NCI-H226 (cell line): ENCODE measurements at regions not wholly inside any gene's neighbourhood (a gene's known extent, or its start where the extent isn't known, plus 50 kb on each side); places are given as distances from the start of the nearest gene placed in this dataset.
"Not testable (repeated sequence)": the region's sequence is repeated elsewhere in the genome, so short reads cannot be mapped to it uniquely, and the experiment has no call there.

Experiments
- DNase-seq: peaks from one replicate; pipeline ENCODE4 v3.0.0-alpha.2; 2015

DNA sequence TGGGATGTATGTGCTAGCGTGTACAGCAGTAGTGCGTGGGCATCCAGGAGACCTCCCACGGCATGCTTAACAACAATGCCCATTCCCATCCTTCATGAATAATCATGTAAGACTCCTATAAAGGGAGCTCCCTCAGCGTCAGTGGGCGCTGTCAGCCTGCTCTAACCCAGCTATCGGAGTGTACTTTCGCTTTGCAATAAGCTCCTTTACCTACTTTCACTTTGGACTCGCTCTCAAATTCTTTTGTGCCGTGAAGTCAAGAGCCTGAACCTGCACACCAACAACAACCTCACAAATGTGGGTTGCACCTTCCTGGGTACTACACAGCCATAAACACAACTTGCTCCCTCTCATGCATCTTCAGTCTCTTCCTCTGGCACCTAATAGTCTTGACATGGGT lies 114.8 kb upstream of the PAXBP1 start:
- DNase-seq, result no peak

DNA sequence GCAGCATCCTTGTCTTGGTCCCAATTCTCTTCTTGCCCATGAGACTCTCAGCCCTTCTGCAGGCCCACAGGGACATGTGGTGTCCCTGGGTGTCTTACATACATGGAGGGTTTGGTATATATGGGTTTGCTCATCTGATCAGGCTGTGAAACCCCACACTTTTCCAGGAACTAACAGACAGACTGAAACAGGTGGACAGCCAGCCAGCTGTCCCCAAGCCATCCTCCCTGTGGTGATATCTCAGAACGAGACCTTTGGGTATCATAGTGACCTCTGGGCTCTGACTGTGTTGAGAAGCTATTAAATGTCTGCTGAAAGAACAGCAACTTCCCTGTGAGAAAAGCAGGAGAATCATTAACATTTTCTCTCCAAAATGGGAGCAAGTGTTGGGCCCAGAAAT lies 115.5 kb upstream of the PAXBP1 start:
- no peak for DNase-seq

DNA sequence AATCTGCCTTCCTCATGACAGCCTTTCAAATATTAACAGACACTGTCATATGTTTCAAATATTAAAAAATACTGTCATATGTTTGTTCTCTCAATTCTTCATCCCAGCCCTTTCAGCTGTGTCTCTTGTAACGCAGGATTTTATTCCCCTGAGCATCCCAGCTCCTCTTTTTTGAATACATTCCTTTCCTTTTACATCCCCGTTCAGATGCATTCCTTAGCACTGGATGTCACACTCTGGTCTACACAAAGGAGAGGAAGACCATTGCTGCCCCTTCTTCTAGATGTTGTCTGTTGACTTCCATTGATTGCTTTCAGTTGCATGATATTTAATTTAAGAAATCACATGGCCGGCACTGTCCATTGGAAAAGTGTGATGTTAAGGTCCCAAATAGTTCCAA lies 117.4 kb upstream of the PAXBP1 start:
- no peak for DNase-seq

DNA sequence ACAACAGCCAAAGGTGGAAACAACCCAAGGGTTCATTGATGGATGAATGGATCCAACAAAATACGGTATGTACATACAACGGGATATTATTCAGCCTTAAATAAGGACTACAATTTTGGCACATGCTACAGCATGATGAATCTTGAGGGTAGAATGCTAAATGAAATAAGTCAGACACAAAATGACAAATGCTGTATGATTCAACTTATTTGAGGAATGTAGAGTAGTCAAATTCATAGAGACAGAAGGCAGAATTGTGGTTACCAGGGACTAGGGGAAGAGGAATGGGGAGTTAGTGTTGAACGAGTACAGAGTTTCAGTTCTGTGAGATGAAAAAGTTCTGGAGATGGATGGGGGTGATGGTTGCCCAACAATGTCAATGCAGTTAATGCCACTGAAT lies 118.0 kb upstream of the PAXBP1 start:
- DNase-seq, result no peak

DNA sequence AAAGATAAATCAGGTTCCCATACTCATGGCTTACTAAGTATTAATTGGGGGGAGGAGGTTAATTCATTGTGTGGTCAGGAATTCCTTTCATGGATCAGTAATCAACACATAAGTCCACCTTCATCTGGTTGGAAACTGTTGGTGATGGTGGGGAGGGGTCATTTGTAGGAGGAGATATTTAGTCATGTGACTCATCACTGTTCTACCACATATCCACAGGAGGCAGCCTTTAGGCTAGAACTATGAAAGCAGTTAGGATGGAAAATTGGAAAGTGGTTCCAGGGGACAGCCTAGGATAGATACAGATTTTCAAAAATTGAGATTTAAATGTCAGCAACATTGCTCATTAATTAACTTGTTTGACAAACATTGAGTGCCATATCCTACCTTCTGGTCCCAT lies 122.8 kb upstream of the PAXBP1 start:
- DNase-seq, result no peak

DNA sequence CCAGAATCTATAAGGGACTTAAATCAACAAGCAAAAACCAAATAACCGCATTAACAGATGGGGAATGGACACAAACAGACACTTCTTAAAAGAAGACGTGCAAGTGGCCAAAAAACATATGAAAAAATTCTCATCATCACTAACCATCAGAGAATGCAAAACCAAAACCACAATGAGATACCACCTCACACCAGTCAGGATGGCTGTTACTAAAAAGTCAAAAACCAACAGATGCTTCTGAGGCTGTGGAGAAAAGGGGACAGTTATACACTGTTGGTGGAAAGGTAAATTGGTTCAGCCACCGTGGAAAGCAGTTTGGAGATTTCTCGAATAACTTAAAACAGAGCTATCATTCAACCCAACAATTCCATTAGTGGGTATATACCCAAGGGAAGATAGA lies 124.9 kb upstream of the OLIG2 start:
- DNase-seq, result no peak

DNA sequence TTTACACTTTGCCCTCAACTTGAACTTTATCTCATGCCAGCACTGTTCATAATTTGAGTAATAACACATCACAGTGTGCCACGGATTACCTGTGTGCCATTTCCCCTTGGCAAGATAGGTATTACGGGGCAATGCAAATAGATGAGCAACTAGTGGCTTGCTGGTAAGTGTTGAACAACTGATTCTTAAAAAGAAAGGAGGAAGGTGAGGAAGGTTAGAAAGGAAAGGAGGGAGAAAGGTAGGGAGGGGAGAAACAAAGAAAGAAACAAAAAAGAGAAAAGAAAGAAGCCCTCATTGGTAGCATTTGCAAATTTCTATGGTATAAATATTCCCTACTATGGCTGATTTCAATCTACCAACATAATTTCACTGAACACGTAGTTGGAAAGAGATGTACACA lies 118.2 kb upstream of the OLIG2 start:
- DNase-seq, result no peak

DNA sequence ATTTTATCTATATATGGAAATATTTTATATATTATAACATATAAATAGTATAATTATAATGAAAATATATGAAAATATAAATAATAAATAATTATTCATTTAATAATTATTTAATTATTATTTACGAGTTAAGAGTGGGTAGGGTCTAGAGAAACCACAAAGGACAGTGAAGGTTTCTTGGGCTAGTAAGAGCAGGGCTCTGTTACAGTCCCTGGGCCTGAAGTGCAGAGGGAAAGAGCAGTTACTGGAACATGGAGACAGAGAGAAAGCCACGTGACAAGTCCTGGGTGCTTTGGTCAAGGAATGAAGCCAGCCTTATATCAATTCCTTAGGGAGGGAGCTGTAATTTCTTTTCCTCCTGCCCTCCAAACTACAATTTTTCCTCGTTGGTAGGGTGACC lies 117.2 kb upstream of the OLIG2 start:
- DNase-seq, result no peak

DNA sequence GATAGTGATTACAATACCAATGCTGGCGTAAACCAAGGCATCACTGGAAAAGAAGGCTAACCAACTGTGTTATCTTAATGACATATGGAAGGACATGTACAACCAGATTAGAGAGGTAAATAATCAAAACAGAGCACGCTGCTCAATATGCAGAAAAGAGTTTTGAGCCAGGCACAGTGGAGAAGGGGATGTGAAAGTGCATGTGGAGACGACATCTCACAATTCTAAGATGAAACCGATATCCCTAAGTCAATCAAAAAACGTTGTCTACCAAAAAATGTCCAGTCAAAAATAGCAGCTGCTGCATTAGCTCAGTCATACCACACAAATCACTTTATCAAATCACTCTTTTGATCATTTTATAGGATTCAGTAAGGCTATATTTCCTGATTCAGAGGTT lies 116.3 kb upstream of the OLIG2 start:
- DNase-seq, result no peak

DNA sequence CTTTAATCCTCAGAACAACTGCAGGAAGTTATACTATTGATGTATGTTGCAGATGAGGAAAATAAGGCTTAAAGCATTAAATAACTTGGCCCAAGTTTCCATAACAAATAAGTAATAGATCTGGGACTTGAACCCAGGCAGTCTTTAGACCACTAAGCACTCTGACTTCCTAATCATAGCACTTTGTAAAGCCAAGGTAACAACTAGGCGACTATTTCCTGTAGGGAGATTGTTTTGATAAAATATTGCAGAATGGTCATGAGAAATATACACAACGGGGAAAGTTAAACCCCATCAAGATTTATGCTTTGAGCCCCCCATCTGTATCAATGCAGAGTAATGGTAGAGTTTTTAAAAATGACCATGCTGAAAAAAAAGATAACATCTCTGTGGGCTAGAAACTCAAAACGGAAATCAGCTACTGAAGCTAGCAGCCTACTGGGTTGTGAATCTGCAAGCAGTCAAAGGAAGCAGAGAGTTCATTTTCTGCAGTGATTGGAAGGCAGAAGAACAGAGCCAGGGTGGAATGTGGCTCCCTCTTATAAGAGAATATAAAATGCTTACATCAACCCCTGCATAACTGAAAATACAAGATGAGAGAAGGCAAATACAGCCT lies 111.2 kb upstream of the OLIG2 start:
- no peak for DNase-seq

DNA sequence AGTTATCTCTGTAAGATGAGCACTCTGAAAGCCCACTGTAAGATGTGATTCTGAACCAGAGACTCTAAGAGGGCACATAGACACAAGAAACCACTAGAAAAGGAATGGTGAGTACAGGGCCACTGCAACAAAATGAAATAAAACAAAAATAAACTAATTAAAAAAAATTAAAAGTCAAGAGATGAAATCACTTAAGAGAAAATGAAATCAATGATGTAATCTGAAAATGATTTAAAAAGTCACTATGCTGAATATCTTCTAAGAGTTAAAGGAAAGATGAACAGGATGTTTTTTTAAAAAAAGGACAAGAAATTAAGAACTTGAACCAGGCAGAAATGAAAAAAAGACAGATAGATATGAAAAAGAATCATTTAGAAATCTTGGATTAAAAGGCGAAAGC lies 110.6 kb upstream of the OLIG2 start:
- DNase-seq, result no peak

DNA sequence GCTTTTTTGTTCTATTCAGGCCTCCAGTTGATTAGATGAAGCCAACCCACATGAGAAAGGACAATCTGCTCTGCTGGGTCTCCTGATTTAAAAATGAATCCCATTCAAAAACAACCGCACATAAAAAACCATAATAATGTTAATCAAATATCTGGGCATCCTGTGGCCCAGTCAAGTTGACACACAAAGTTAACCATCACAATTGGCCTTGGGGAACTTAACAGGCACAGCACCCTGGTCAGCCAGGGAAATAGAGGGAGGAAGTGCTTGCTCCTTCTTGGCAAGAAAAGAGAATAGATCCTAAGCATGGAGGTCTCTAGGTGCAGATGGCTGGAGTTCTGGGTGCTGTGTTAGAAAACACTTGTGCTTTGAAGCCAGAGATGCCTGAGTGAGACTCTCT lies 109.6 kb upstream of the OLIG2 start:
- DNase-seq, result no peak

DNA sequence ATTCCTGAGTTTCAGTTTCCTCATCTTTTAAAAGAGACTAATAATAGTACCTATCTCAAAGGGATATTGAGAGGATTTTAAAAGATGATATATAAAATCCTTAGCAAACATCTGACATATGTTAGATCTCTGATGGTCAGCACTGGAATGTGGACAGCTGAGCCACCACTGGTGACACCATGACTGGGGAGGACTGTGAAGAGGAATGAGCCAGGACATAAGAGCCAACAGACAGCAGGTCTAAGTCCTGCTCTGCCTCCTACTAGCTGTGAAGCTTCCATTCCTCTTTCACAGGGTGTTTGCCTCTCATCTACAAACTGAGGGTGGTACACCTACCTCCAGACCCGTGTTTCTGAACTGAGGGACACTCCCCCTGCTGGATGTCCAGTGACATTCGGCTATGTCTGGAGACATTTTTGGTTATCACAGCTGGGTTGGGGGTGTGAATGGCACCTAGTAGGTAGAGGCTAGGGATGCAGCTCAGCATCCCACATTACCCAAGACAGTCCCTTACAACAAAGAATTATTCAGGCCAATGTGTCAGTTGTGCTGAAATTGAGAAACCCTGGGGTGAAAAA lies 109.1 kb upstream of the OLIG2 start:
- DNase-seq, result no peak

DNA sequence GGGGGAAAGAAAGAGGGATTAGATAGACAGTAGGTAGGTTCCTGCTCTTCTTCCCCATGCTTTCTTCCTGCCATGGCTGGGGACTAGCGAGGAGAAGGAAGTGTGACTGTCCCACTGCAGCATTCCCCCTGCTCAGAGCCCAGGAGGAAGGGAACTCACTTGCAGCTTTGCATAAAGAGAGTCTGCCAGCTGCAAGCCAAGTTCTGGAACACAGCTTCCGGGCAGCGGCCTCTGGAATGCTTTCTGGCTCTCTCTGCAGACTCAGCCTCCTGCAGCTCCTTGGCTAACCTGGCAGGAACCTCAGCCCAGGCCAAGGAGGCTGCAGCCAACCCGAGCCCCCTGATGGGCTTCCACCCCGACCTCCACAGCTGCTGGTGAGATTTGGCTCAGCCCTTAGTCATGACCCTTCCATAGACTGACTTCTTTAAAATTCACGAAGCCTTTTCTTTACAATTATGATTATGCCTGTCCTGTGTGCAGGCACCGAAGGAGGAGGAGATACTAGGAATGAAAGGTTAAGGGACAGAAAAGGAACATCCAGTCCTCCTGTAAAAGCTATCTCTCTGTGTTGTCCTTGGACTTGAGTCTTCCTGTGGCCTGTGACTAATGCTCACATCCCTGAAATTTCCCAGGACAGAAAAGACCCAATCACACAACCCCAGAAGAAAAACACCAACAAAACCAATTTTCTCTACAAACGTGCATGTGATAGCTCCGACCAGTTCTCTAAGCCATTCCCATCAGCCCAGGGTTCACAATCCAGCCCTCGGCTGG lies 108.2 kb upstream of the OLIG2 start:
- DNase-seq, result no peak

DNA sequence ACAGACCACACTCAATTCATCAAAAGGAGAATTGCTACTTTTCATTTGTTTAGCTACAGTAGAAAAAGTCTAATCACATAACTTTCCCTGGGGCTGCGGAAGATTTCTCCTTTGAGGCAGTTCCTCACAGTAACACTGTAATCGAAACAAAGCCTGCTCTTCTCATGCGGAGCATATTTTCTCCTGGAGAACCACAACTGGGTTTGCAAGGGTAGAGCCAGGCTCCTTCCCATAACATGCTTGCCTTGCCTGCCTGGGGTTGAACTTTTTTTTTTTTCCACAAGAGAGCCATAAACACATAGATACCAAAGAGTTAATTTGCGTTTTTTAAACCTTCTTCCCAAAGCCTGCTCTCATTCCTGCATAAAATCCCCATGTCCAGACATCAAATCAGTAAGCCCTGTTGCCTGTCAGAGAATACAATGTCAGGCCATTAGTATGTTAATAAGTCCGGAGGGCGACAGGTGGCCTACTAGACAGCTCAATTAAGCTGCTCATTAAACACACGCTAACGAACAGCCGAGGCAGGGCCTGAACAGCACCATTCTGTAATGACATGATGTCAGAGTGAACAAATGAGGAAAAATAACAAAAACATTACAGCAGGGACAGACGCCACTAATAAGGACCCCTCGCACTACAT lies 107.1 kb upstream of the OLIG2 start:
- DNase-seq, result no peak

DNA sequence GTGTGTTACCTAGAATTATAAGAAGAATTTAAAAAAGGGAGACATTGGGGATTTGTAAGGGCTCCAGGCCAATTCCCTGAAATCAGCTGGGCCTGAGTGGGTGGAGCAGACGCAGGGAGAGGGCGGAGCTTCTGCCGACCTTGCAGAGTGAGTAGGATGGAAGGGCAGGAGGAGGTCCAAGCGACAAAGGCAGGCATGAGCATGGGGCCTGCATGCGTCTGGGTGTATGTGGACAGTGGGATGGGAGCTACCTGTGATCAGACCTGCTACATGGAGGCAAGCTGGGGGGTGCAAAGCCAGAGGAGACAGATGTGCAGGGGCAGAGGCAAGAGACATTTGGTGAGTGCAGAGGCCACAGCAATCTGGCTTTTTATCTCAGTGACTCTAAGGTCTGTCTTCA lies 105.3 kb upstream of the OLIG2 start:
- no peak for DNase-seq

DNA sequence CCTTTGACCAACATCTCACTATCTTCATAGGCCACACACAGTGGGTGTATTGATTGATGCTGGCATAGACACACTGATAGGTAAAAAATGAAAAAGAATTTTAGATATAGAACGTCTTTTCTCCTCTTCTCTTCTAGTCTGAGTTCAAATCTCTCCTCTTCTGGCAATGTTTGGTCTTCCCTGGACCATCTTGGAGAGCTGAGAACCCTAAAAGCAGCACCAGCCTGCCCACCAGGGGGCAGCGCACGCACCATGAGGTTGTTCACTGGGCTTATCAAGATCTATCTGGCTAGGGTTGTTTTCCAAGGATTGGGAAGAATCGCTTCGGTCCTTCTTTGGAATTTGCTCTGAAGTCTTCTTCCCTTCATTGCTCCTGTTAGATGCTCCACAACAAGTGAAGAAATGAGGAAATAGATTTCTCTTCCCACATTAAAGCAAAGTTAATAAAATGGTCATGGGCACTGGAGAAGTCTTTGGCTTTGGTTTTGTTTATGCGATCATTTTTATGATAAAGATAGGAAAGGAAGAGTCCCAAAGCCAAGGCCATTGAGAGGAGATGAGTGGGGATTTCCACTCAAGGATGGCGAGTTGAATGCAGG lies 104.0 kb upstream of the OLIG2 start:
- DNase-seq, result no peak

DNA sequence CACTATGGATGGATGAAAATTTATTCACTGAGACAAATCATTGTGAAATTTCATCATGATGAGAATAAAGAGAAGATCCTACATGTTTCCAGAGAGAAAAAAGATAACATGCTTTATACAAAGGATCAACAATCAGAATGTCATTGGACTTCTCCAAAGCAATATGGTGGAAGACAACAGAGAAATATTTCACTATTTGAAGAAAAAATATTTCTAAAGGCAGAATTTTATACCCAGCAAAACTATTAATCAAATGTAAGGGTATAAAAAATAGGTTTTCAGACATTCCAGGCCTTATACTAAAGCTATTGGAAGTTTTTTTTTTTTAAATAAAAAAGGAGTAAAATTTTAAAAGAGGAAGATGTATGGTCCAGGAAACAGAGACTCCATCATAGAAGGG lies 100.6 kb upstream of the OLIG2 start:
- DNase-seq, result no peak

DNA sequence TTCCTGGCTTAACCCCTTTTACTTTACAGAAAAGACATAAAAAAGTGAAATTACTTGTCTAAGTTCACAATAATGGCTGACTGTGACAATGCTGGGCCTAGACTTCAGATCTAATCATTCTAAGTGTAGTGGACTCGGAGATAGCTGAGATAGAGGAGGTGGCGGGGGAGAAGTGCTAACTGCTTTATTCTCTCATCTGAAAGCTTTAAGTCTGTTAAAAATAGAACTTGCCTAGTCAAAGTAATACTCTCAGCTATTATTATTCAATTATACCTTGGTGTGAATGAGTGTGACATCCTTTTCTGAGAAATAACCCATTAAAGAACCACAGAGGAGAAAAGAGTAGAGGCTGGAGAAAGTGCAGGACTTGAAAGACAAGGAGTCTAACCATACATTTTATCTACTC lies 96.1 kb upstream of the OLIG2 start:
- no peak for DNase-seq

DNA sequence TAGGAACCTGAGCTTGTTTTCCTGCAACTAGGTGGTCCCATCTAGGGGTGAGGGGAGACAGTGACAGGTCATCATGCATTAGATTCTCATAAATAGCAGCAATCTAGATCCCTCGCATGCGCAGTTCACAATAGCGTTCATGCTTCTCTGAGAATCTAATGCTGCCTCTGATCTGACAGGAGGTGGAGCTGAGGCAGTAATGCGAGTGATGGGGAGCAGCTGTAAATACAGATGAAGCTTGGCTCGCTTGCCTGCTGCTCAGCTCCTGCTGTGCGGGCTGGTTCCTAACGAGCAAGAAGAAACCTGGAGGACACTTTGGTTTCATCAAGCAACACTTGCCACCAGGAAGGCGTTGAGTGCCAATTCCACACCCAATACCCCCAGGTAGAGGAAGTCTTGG lies 95.1 kb upstream of the OLIG2 start:
- DNase-seq, result no peak

DNA sequence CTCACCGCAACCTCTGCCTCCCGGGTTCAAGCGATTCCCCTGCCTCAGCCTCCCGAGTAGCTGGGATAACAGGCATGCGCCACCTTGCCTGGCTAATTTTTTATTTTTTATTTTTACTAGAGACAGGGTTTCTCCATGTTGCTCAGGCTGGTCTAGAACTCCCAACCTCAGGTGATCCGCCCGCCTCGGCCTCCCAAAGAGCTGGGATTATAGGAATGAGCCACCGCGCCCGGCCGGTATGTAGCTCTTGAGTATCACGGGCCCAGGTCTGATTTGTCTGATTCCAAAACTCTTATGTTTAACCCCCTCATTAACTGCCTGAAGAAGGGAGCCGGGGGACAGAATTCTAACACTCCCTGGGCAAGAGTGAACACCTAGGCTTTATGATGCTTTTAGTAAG lies 91.7 kb upstream of the OLIG2 start:
- DNase-seq, result not testable (repeated sequence)

DNA sequence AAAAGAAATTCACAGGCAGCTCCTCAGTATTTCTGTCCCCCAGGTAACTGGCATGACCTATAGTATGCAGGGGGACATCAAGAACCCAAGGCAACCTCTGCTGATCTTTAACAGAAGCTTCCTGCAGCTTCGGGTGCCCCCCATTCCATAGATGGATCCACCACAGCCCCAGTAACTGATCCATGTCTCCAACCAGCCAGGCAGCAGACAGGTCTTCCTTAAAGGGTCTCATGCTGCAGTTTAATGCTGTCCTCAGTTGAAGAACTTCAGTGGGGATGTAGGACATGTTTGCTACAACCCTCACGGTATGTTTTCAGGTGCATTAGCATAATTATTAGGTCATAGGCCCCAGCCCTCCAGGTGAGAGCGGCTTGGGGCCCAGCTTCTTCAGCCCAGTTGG lies 90.9 kb upstream of the OLIG2 start:
- no peak for DNase-seq

DNA sequence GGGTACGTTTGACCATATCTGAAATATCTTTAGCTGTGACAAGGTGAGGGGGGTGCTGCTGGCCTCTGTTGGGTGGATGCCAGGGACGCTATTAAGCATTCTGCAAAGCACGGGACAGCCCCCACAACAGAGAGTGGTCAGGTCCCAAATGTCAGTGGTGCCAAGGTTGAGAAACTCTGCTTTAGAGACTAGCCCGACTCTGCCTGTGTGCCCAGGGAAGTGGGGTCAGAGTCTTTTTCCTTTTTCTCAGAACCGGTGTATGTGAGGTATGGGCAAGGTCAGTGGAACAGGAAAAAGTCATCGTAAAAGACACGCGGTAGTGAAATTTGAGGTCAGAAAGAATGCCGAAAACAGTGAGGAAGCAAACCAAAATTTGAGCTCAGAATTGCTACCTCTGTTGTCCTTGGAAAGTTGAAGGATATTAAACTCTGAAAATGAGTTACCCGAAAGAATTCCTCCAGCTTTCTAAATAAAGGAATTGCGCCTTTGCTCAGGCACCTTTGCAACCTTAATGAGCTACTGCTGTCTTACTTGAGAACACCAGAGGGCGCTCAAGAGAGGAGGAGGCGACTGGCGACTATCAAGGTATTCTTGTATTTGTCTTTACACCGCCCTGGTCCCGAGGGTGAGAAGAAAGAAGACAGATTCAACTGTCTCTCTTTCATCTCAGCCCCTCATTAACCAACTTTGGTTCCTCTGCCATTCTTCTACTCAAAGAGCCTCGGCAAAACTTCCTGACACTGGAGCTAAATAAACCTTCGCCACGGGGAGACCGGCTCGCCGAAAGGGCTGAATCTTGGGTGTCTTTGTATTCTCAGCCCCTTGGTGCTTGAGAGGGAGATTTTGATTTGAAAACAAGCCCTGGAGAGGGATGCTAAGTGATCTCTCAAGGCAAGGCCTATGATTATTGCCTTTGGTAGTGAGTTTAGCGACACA lies 85.4 kb upstream of the OLIG2 start:
- DNase-seq, result no peak
